SH-SY5Y (cell line): ENCODE measurements at regions not wholly inside any gene's neighbourhood (a gene's known extent, or its start where the extent isn't known, plus 50 kb on each side); places are given as distances from the start of the nearest gene placed in this dataset.

Experiments
- GATA2 ChIP-seq: IDR thresholded peaks from 2 replicates; pipeline ENCODE4 v1.6.1; 2011; ENCODE audit warnings: mild to moderate bottlenecking, low read depth, low read length
- GATA3 ChIP-seq: IDR thresholded peaks from 2 replicates; pipeline ENCODE4 v1.6.1; 2011; ENCODE audit warnings: low read depth, mild to moderate bottlenecking, low read length, moderate library complexity

GRCh38 chr9:28915202-28915930 lies 1342.1 kb upstream of the C9orf72 start:
- no peak for TF ChIP-seq GATA2
- no peak for TF ChIP-seq GATA3
